Suprapubic skin (tissue), 3 donors: ENCODE measurements at regions not wholly inside any gene's neighbourhood (a gene's known extent, or its start where the extent isn't known, plus 50 kb on each side); places are given as distances from the start of the nearest gene placed in this dataset.

Source experiments
- CTCF ChIP-seq, 2 donors: fragments of 200-600 bp in 1 of 2; fragments of 450-650 bp in 1 of 2; sonication (generic) in 1 of 2; IDR thresholded peaks; one replicate each; pipeline ENCODE4 v1.5.1; 2016 to 2019; ENCODE audit warnings: antibody characterized with exemption in 2 of 2, mild to moderate bottlenecking in 1 of 2, moderate library complexity in 1 of 2
- EP300 ChIP-seq: sonication (generic); formaldehyde crosslinking; IDR thresholded peaks from one replicate; pipeline ENCODE4 v1.6.1; 2017; ENCODE audit warnings: antibody characterized with exemption

- TF ChIP-seq CTCF (IDR thresholded peaks at IDR 0.05), result no peak
- TF ChIP-seq EP300, result no peak
These were observed 363.9 kb upstream of the SUCLG2 start for GRCh38 chr3:68018275-68018674.
